A673 (cell line): ENCODE measurements at regions not wholly inside any gene's neighbourhood (a gene's known extent, or its start where the extent isn't known, plus 50 kb on each side); places are given as distances from the start of the nearest gene placed in this dataset.

ENCODE experiments used
- BruUV-seq: library from RNA; stranded (reverse); fragments of 400-500 nt; replicated peaks from 2 replicates; lab custom pipeline; 2021; lab: Mats Ljungman, UMichigan
- CTCF ChIA-PET: fragments of 300-600 bp; sonication (Branson Sonifier 250); formaldehyde crosslinking; loops from one replicate; lab custom pipeline; 2022; ENCODE audit warnings: antibody characterized with exemption; lab: Charles Lee
- POLR2A ChIA-PET: fragments of 300-600 bp; sonication (Branson Sonifier 250); formaldehyde crosslinking; loops from one replicate; lab custom pipeline; 2022; ENCODE audit warnings: antibody characterized with exemption; ENCODE audit not compliant: low non-redundant PET; lab: Charles Lee
- DNase-seq: peaks from one replicate; pipeline ENCODE4 v3.0.0-alpha.2; 2015; ENCODE audit warnings: low spot score
- H3K27ac ChIP-seq: fragments of 200-600 bp; sonication (generic); 2 replicates; pipeline ENCODE4 v1.5.1; 2016; ENCODE audit warnings: mixed run types, low read depth, mild to moderate bottlenecking, mixed read lengths, antibody characterized with exemption, low read length; ENCODE audit not compliant: poor library complexity, severe bottlenecking
- H3K27me3 ChIP-seq: fragments of 200-600 bp; sonication (generic); replicated peaks from 2 replicates; pipeline ENCODE4 v1.6.1; 2017; ENCODE audit warnings: mixed run types, low read depth, mild to moderate bottlenecking, mixed read lengths, antibody characterized with exemption, low read length; ENCODE audit not compliant: insufficient read depth, poor library complexity
- H3K36me3 ChIP-seq: fragments of 200-600 bp; sonication (generic); 2 replicates; pipeline ENCODE4 v1.6.1; 2016; ENCODE audit warnings: mixed run types, mild to moderate bottlenecking, mixed read lengths, antibody characterized with exemption, low read length; ENCODE audit not compliant: insufficient read depth, poor library complexity, severe bottlenecking
- H3K4me1 ChIP-seq: fragments of 200-600 bp; sonication (generic); 2 replicates; pipeline ENCODE4 v1.6.1; 2017; ENCODE audit warnings: mixed run types, mild to moderate bottlenecking, mixed read lengths, antibody characterized with exemption, low read length; ENCODE audit not compliant: insufficient read depth, poor library complexity, severe bottlenecking
- H3K4me3 ChIP-seq: fragments of 200-600 bp; sonication (generic); 2 replicates; pipeline ENCODE4 v1.5.1; 2016; ENCODE audit warnings: low read depth, mixed run types, mild to moderate bottlenecking, mixed read lengths, low read length; ENCODE audit not compliant: poor library complexity, severe bottlenecking
- H3K9me3 ChIP-seq: fragments of 200-600 bp; sonication (generic); 2 replicates; pipeline ENCODE4 v1.6.1; 2016; ENCODE audit warnings: mixed run types, low read depth, mild to moderate bottlenecking, mixed read lengths, antibody characterized with exemption, low read length; ENCODE audit not compliant: poor library complexity, severe bottlenecking
- CTCF ChIP-seq: fragments of 300-800, 200-600 bp; sonication (generic); conservative IDR thresholded peaks from 2 replicates; pipeline ENCODE4 v1.5.1; 2017; ENCODE audit warnings: low read depth, mild to moderate bottlenecking, antibody characterized with exemption, low read length, moderate library complexity, mixed read lengths
- EZH2 ChIP-seq: fragments of 200-600 bp; sonication (generic); IDR thresholded peaks from 2 replicates; pipeline ENCODE4 v1.6.1; 2017; ENCODE audit warnings: borderline replicate concordance, low read depth, mild to moderate bottlenecking, mixed read lengths, antibody characterized with exemption, low read length; ENCODE audit not compliant: poor library complexity, severe bottlenecking
- intact Hi-C: fragments of 100-400 bp; cut with micrococcal nuclease; formaldehyde crosslinking; loops from one replicate; pipeline ENCODE4 v1.10.0; 2022; ENCODE audit not compliant: unreplicated experiment

- TF ChIP-seq EZH2 (no peak), CTCF (no peak)
- H3K4me1 ChIP-seq: no peaks in the 10 kb centered on the region
- no peaks in the 10 kb centered on the region for H3K9me3 ChIP-seq
- BruUV-seq: no TSS peak
- CTCF ChIA-PET: no interaction called here
- H3K27ac ChIP-seq: no peak overlapping the region
- no peaks in the 10 kb centered on the region for H3K27me3 ChIP-seq
- no peak overlapping the region for H3K4me3 ChIP-seq
- intact Hi-C loops: no loop called here
- H3K36me3 ChIP-seq: no peaks in the 10 kb centered on the region
- POLR2A ChIA-PET: no interaction called here
- no peak for DNase-seq
Observed at GRCh38 chr4:3686753-3687152, 79.4 kb upstream of the ADRA2C start.

DNA sequence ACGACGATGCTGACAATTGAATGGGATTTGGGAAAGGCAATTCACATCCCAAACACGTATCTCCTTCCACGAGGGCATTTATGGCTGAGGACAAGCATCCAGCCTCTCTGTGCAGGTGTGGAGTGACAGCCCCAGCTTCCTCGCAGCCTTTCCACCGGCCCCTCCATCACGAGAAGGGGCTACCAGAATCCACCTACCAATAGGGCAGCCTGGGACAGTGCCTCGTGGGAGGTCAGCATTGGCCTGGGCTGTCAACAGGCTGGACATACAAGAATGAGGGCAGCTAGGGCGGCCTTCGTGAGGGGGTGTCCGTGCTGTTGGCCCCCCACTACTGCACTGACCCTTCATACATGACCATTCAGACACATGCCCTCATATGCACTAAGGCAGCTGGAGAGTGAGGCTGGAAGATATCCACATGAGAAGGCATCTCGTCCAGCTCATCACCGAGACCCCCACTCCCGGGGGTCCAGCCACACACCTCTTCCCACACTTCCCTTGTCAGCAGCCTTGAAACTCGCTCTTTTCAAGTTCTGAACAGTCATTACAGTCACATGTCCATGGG is 81.0 kb upstream of the ADRA2C start:
- DNase-seq: no peak
- POLR2A ChIA-PET: no interaction called here
- BruUV-seq: no TSS peak

GRCh38 chr4:3684546-3684945 is 81.6 kb upstream of the ADRA2C start:
- CTCF ChIA-PET: no interaction called here

More for the DNA sequence above, 81.0 kb upstream of the ADRA2C start:
- intact Hi-C loops: no loop called here
- H3K4me1 ChIP-seq: no peaks in the 10 kb centered on the region
- H3K4me3 ChIP-seq: no peak overlapping the region
- CTCF ChIA-PET: no interaction called here
- H3K9me3 ChIP-seq: no peaks in the 10 kb centered on the region
- TF ChIP-seq EZH2 (no peak), CTCF (no peak)
- no peak overlapping the region for H3K27ac ChIP-seq
- H3K36me3 ChIP-seq: no peaks in the 10 kb centered on the region
- H3K27me3 ChIP-seq: no peaks in the 10 kb centered on the region

More at GRCh38 chr4:3684546-3684945, 81.6 kb upstream of the ADRA2C start:
- POLR2A ChIA-PET: no interaction called here
- TF ChIP-seq EZH2 (no peak), CTCF (no peak)
- H3K36me3 ChIP-seq: no peaks in the 10 kb centered on the region
- no peaks in the 10 kb centered on the region for H3K9me3 ChIP-seq
- no peaks in the 10 kb centered on the region for H3K27me3 ChIP-seq
- no TSS peak for BruUV-seq
- DNase-seq: no peak
- no peak overlapping the region for H3K27ac ChIP-seq
- H3K4me3 ChIP-seq: no peak overlapping the region
- intact Hi-C loops: no loop called here
- no peaks in the 10 kb centered on the region for H3K4me1 ChIP-seq
